ENCODE measurements at regions not wholly inside any gene's neighbourhood (a gene's known extent, or its start where the extent isn't known, plus 50 kb on each side); places are given as distances from the start of the nearest gene placed in this dataset.

- H3K36me3 Mint-ChIP-seq, result no peaks in the 10 kb centered on the region
- Histone ChIP-seq H3K27me3 (ENCODE audit: control insufficient read depth, insufficient read depth, low read length) (no peaks in the 10 kb centered on the region), H3K9me3 (ENCODE audit: control insufficient read depth, insufficient read depth, low read length) (no peaks in the 10 kb centered on the region), H3K4me1 (ENCODE audit: control insufficient read depth, insufficient read depth, low read length) (no peaks in the 10 kb centered on the region), H3K4me3 (ENCODE audit: low read length) (no peak overlapping the region), H3K36me3 (ENCODE audit: control insufficient read depth, insufficient read depth, low read length) (no peaks in the 10 kb centered on the region), H3K27ac (ENCODE audit: low read length) (no peak overlapping the region)
- intact Hi-C loops (cut with micrococcal nuclease), result no loop called here
- TF ChIP-seq, protein P1, sequence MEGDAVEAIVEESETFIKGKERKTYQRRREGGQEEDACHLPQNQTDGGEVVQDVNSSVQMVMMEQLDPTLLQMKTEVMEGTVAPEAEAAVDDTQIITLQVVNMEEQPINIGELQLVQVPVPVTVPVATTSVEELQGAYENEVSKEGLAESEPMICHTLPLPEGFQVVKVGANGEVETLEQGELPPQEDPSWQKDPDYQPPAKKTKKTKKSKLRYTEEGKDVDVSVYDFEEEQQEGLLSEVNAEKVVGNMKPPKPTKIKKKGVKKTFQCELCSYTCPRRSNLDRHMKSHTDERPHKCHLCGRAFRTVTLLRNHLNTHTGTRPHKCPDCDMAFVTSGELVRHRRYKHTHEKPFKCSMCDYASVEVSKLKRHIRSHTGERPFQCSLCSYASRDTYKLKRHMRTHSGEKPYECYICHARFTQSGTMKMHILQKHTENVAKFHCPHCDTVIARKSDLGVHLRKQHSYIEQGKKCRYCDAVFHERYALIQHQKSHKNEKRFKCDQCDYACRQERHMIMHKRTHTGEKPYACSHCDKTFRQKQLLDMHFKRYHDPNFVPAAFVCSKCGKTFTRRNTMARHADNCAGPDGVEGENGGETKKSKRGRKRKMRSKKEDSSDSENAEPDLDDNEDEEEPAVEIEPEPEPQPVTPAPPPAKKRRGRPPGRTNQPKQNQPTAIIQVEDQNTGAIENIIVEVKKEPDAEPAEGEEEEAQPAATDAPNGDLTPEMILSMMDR (IDR thresholded peaks at IDR 0.05), result no peak
- ATAC-seq (no peak), DNase-seq (no peak)
- peaks cover 7 to 12% of the 10 kb centered on the region in 2 donors for H3K9me3 Mint-ChIP-seq
- H3K4me1 Mint-ChIP-seq, result no peaks in the 10 kb centered on the region
- no peak overlapping the region for H3K4me3 Mint-ChIP-seq
- no peaks in the 10 kb centered on the region for H3K27me3 Mint-ChIP-seq (ENCODE audit: low read depth in 2 of 2)
- no peak overlapping the region for H3K27ac Mint-ChIP-seq
Observed at GRCh38 chr4:136227315-136227714, 1305.0 kb downstream of the PCDH18 start.

DNA sequence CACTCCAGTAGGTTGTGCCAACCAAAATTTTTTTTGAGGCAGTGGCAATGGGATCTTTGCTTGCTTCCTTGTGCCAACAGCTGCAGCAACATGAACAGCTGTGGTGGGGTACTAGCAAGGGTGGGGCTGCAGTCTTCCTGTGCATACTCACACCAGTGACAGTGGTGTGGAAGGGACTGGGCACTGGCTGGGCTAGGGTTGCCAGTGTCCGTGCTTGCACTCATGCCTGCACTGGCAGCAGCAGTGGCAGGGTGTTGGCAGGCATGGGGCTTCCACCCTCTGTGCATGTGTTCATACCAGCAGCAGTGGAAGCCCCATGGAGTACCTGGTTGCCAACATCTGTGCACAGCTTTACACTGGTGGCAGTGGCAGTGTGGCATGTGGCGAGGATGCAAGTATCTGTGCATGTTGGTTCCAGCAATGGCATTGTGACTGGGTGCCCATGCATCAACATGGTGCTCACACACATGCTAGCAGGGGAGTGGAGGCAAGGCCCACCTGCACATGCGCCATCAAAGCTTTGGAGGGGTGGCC, 1312.6 kb downstream of the PCDH18 start:
- H3K36me3 Mint-ChIP-seq, result peaks cover 7% of the 10 kb centered on the region
- no peaks in the 10 kb centered on the region for H3K27me3 Mint-ChIP-seq (ENCODE audit: low read depth in 2 of 2)
- no peak for ATAC-seq
- H3K4me3 ChIP-seq (ENCODE audit: low read length), result no peak overlapping the region
- DNase-seq, result no peak
- no peaks in the 10 kb centered on the region for H3K9me3 ChIP-seq (ENCODE audit: control insufficient read depth, insufficient read depth, low read length)
- no peaks in the 10 kb centered on the region for H3K4me1 ChIP-seq (ENCODE audit: control insufficient read depth, insufficient read depth, low read length)
- TF ChIP-seq, protein P1 (IDR thresholded peaks at IDR 0.05), result no peak
- intact Hi-C loops (cut with micrococcal nuclease), result no loop called here
- H3K27ac Mint-ChIP-seq, result no peak overlapping the region
- H3K27me3 ChIP-seq (ENCODE audit: control insufficient read depth, insufficient read depth, low read length), result no peaks in the 10 kb centered on the region
- peaks cover 9 to 28% of the 10 kb centered on the region in 2 donors for H3K9me3 Mint-ChIP-seq
- H3K36me3 ChIP-seq (ENCODE audit: control insufficient read depth, insufficient read depth, low read length), result no peaks in the 10 kb centered on the region
- H3K4me1 Mint-ChIP-seq, result no peaks in the 10 kb centered on the region
- H3K4me3 Mint-ChIP-seq, result no peak overlapping the region
- WGBS (ENCODE audit: insufficient coverage), result 89% methylated on average over 3 of the region's 3 CpGs
- no peak overlapping the region for H3K27ac ChIP-seq (ENCODE audit: low read length)

DNA sequence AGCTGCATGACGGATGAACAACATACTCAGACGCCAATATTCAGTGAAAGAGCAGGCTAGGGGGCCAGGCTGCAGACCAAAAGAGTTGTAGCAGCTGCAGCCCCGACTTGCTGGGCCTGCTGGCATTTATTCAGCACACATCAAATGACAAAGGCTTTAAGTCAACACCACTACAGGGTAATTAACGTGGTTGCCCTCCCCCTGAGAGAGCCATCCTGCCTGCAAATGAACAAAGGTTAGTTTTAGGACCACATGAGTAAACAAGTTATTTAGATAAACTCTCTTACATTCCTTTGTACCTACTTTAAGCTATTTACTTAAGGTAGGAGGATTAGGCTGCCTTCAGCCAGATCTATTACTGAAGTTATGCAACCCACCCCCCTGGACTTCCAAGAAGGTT, 1329.1 kb downstream of the PCDH18 start:
- ATAC-seq, result no peak
- Mint-ChIP-seq H3K4me3 (no peak overlapping the region), H3K36me3 (no peaks in the 10 kb centered on the region), H3K9me3 (peaks cover 8 to 23% of the 10 kb centered on the region in 2 donors), H3K27ac (no peak overlapping the region), H3K27me3 (ENCODE audit: low read depth in 2 of 2) (no peaks in the 10 kb centered on the region), H3K4me1 (no peaks in the 10 kb centered on the region)
- no peaks in the 10 kb centered on the region for H3K36me3 ChIP-seq (ENCODE audit: control insufficient read depth, insufficient read depth, low read length)
- 62% methylated on average over 4 of the region's 4 CpGs for WGBS (ENCODE audit: insufficient coverage)
- TF ChIP-seq, protein P1 (IDR thresholded peaks at IDR 0.05), result no peak
- H3K27me3 ChIP-seq (ENCODE audit: control insufficient read depth, insufficient read depth, low read length), result no peaks in the 10 kb centered on the region
- intact Hi-C loops (cut with micrococcal nuclease), result no loop called here
- no peaks in the 10 kb centered on the region for H3K4me1 ChIP-seq (ENCODE audit: control insufficient read depth, insufficient read depth, low read length)
- no peak overlapping the region for H3K4me3 ChIP-seq (ENCODE audit: low read length)
- H3K27ac ChIP-seq (ENCODE audit: low read length), result no peak overlapping the region
- H3K9me3 ChIP-seq (ENCODE audit: control insufficient read depth, insufficient read depth, low read length), result no peaks in the 10 kb centered on the region
- DNase-seq, result no peak

DNA sequence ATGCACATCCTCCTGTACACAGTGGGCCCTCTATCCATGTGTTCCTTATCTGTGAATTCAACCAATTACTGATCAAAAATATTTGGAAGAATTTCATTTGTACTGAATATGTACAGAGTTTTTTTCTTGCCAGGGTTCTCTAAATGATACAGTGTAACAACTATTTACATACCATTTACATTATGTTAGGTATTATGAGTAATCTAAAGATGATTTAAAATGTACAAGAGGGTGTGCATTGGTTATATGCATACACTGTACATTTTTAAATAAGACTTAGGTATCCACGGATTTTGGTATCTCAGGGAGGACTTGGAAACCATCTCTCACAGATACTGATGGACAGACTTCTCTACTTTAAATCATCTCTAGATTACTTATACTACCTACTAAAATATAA, 1333.9 kb downstream of the PCDH18 start:
- no peak for ATAC-seq
- DNase-seq, result no peak
- no peak overlapping the region for H3K4me3 Mint-ChIP-seq
- no peaks in the 10 kb centered on the region for H3K4me1 Mint-ChIP-seq
- Histone ChIP-seq H3K4me1 (ENCODE audit: control insufficient read depth, insufficient read depth, low read length) (no peaks in the 10 kb centered on the region), H3K36me3 (ENCODE audit: control insufficient read depth, insufficient read depth, low read length) (no peaks in the 10 kb centered on the region), H3K4me3 (ENCODE audit: low read length) (no peak overlapping the region), H3K27me3 (ENCODE audit: control insufficient read depth, insufficient read depth, low read length) (no peaks in the 10 kb centered on the region), H3K9me3 (ENCODE audit: control insufficient read depth, insufficient read depth, low read length) (no peaks in the 10 kb centered on the region), H3K27ac (ENCODE audit: low read length) (no peak overlapping the region)
- no CpG with 5 or more reads among the region's 1 CpG for WGBS (ENCODE audit: insufficient coverage)
- H3K9me3 Mint-ChIP-seq, result peaks cover 10 to 19% of the 10 kb centered on the region in 2 donors
- TF ChIP-seq, protein P1 (IDR thresholded peaks at IDR 0.05), result no peak
- H3K36me3 Mint-ChIP-seq, result no peaks in the 10 kb centered on the region
- no peak overlapping the region for H3K27ac Mint-ChIP-seq
- no peaks in the 10 kb centered on the region for H3K27me3 Mint-ChIP-seq (ENCODE audit: low read depth in 2 of 2)
- intact Hi-C loops (cut with micrococcal nuclease), result no loop called here

Data from natural killer cell (primary cell).